Neural cell (in vitro differentiated cells): ENCODE measurements at regions not wholly inside any gene's neighbourhood (a gene's known extent, or its start where the extent isn't known, plus 50 kb on each side); places are given as distances from the start of the nearest gene placed in this dataset.

Source experiments
- EP300 ChIP-seq: fragments of 450-650 bp; conservative IDR thresholded peaks from 2 replicates; pipeline ENCODE4 v1.6.1; 2014; ENCODE audit warnings: antibody characterized with exemption, mild to moderate bottlenecking, moderate library complexity; ENCODE audit not compliant: poor library complexity, severe bottlenecking
- EZH2 ChIP-seq: fragments of 200-600, 300-800 bp; shearing (Covaris generic), sonication (generic); IDR thresholded peaks from 2 replicates; pipeline ENCODE4 v1.6.1; 2014; ENCODE audit warnings: antibody characterized with exemption, low read length, borderline replicate concordance, mild to moderate bottlenecking; ENCODE audit not compliant: insufficient read depth, poor library complexity, severe bottlenecking
- POLR2AphosphoS5 ChIP-seq: IDR thresholded peaks from 2 replicates; pipeline ENCODE4 v1.6.1; 2012
- RAD21 ChIP-seq: fragments of 450-650 bp; conservative IDR thresholded peaks from 2 replicates; pipeline ENCODE4 v1.6.1; 2014; ENCODE audit warnings: antibody characterized with exemption, mild to moderate bottlenecking, moderate library complexity
- SMC3 ChIP-seq: fragments of 450-650 bp; conservative IDR thresholded peaks from 2 replicates; pipeline ENCODE4 v1.6.1; 2014; ENCODE audit warnings: antibody characterized with exemption, mild to moderate bottlenecking, moderate library complexity; ENCODE audit not compliant: poor library complexity
- TAF1 ChIP-seq: IDR thresholded peaks from 2 replicates; pipeline ENCODE4 v1.6.1; 2012; ENCODE audit warnings: low read depth
- TF ChIP-seq, protein P1 (sequence below): fragments of 450-650 bp; IDR thresholded peaks from 2 replicates; pipeline ENCODE4 v1.5.1; 2014; ENCODE audit warnings: antibody characterized with exemption, mild to moderate bottlenecking, moderate library complexity; ENCODE audit not compliant: poor library complexity, severe bottlenecking
- TF ChIP-seq, protein P2 (sequence below): IDR thresholded peaks from 2 replicates; pipeline ENCODE4 v1.6.1; 2012; ENCODE audit warnings: borderline replicate concordance

DNA sequence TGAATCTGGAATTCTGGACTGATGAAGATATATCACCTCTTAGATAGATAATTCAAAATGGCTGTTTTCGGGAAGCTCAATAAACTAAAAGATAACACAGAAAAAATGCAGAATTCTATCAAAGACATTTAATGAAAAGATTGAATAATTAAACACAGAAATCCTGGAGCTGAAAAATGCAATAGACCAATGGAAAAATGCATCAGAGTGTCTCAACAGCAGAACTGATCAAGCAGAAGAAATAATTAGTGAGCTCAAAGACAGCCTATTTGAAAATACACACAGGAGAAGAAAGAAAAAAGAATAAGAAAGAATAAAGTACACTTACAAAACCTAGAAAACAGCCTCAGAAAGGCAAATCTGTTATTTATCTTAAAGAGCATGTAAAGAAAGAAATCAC, 356.4 kb upstream of the B3GAT1 start:
- TF ChIP-seq RAD21 (no peak), POLR2AphosphoS5 (no peak), TAF1 (no peak), EP300 (no peak), EZH2 (no peak), SMC3 (no peak)
- TF ChIP-seq, protein P1, sequence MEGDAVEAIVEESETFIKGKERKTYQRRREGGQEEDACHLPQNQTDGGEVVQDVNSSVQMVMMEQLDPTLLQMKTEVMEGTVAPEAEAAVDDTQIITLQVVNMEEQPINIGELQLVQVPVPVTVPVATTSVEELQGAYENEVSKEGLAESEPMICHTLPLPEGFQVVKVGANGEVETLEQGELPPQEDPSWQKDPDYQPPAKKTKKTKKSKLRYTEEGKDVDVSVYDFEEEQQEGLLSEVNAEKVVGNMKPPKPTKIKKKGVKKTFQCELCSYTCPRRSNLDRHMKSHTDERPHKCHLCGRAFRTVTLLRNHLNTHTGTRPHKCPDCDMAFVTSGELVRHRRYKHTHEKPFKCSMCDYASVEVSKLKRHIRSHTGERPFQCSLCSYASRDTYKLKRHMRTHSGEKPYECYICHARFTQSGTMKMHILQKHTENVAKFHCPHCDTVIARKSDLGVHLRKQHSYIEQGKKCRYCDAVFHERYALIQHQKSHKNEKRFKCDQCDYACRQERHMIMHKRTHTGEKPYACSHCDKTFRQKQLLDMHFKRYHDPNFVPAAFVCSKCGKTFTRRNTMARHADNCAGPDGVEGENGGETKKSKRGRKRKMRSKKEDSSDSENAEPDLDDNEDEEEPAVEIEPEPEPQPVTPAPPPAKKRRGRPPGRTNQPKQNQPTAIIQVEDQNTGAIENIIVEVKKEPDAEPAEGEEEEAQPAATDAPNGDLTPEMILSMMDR, result no peak
- TF ChIP-seq, protein P2, sequence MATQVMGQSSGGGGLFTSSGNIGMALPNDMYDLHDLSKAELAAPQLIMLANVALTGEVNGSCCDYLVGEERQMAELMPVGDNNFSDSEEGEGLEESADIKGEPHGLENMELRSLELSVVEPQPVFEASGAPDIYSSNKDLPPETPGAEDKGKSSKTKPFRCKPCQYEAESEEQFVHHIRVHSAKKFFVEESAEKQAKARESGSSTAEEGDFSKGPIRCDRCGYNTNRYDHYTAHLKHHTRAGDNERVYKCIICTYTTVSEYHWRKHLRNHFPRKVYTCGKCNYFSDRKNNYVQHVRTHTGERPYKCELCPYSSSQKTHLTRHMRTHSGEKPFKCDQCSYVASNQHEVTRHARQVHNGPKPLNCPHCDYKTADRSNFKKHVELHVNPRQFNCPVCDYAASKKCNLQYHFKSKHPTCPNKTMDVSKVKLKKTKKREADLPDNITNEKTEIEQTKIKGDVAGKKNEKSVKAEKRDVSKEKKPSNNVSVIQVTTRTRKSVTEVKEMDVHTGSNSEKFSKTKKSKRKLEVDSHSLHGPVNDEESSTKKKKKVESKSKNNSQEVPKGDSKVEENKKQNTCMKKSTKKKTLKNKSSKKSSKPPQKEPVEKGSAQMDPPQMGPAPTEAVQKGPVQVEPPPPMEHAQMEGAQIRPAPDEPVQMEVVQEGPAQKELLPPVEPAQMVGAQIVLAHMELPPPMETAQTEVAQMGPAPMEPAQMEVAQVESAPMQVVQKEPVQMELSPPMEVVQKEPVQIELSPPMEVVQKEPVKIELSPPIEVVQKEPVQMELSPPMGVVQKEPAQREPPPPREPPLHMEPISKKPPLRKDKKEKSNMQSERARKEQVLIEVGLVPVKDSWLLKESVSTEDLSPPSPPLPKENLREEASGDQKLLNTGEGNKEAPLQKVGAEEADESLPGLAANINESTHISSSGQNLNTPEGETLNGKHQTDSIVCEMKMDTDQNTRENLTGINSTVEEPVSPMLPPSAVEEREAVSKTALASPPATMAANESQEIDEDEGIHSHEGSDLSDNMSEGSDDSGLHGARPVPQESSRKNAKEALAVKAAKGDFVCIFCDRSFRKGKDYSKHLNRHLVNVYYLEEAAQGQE, result no peak
